WTC11 (cell line): ENCODE measurements at regions not wholly inside any gene's neighbourhood (a gene's known extent, or its start where the extent isn't known, plus 50 kb on each side); places are given as distances from the start of the nearest gene placed in this dataset.
A peak's percentile ranks its signal among the peaks of the same experiment; 100 is the strongest.

Source experiments
- ATAC-seq: fragments of 200-7000 bp; cut with Tn5 transposase; 2 replicates; pipeline ENCODE4 v1.10.0; 2021; ENCODE audit warnings: mild to moderate bottlenecking, moderate library complexity
- CTCF ChIA-PET: fragments of 300-600 bp; sonication (Branson Sonifier 250); formaldehyde crosslinking; loops from one replicate; lab custom pipeline; 2021; ENCODE audit warnings: antibody characterized with exemption; lab: Charles Lee
- POLR2A ChIA-PET: fragments of 350-600 bp; sonication (Branson Sonifier 250); formaldehyde crosslinking; loops from one replicate; lab custom pipeline; 2021; ENCODE audit warnings: antibody characterized with exemption; lab: Charles Lee
- DNase-seq: peaks from one replicate; pipeline ENCODE4 v3.0.0; 2021; ENCODE audit warnings: low spot score
- H3K27ac Mint-ChIP-seq: 2 replicates; pipeline ENCODE4 v1.8.0; 2021; ENCODE audit warnings: mixed read lengths
- H3K27me3 Mint-ChIP-seq: 2 replicates; pipeline ENCODE4 v1.8.0; 2021; ENCODE audit warnings: low read depth, mild to moderate bottlenecking, moderate library complexity, mixed read lengths
- H3K36me3 Mint-ChIP-seq: 2 replicates; pipeline ENCODE4 v1.8.0; 2021; ENCODE audit warnings: mixed read lengths
- H3K4me1 Mint-ChIP-seq: 2 replicates; pipeline ENCODE4 v1.8.0; 2022; ENCODE audit warnings: mixed read lengths
- H3K4me3 Mint-ChIP-seq: 2 replicates; pipeline ENCODE4 v1.8.0; 2021; ENCODE audit warnings: mild to moderate bottlenecking, moderate library complexity, mixed read lengths
- H3K9me3 Mint-ChIP-seq: 2 replicates; pipeline ENCODE4 v1.8.0; 2021; ENCODE audit warnings: mixed read lengths
- ARID4B ChIP-seq: sonication (generic); formaldehyde crosslinking; IDR thresholded peaks from 2 replicates; pipeline ENCODE4 v1.8.0; 2023; ENCODE audit warnings: missing genetic modification reagents, mild to moderate bottlenecking, borderline replicate concordance
- ERG ChIP-seq: fragments of 250-450 bp; sonication (Bioruptor Pico); IDR thresholded peaks from 2 replicates; pipeline ENCODE4 v1.8.0; 2021; ENCODE audit warnings: mild to moderate bottlenecking
- GTF2I ChIP-seq: fragments of 250-450 bp; sonication (Bioruptor Pico); conservative IDR thresholded peaks from 2 replicates; pipeline ENCODE4 v1.4.0; 2021; ENCODE audit warnings: mild to moderate bottlenecking
- JAZF1 ChIP-seq: fragments of 250-450 bp; sonication (Bioruptor Pico); IDR thresholded peaks from 2 replicates; pipeline ENCODE4 v1.9.0; 2021; ENCODE audit warnings: moderate library complexity, mild to moderate bottlenecking, inconsistent platforms
- MXD4 ChIP-seq: fragments of 250-450 bp; sonication (Bioruptor Pico); IDR thresholded peaks from 2 replicates; pipeline ENCODE4 v1.8.0; 2021; ENCODE audit warnings: mild to moderate bottlenecking, moderate library complexity, borderline replicate concordance
- SMAD4 ChIP-seq: sonication (generic); formaldehyde crosslinking; IDR thresholded peaks from 2 replicates; pipeline ENCODE4 v1.8.0; 2022; ENCODE audit warnings: mild to moderate bottlenecking, missing genetic modification reagents
- ZNF219 ChIP-seq: sonication (generic); formaldehyde crosslinking; IDR thresholded peaks from 2 replicates; pipeline ENCODE4 v1.8.0; 2023; ENCODE audit warnings: missing genetic modification reagents, mild to moderate bottlenecking, borderline replicate concordance
- ZNF532 ChIP-seq: fragments of 250-450 bp; sonication (Bioruptor Pico); IDR thresholded peaks from 2 replicates; pipeline ENCODE4 v1.9.0; 2021; ENCODE audit warnings: mild to moderate bottlenecking, borderline replicate concordance
- TF ChIP-seq, protein P1 (sequence below): fragments of 200-600 bp; IDR thresholded peaks from 2 replicates; pipeline ENCODE4 v1.8.0; 2022; ENCODE audit warnings: antibody characterized with exemption
- TF ChIP-seq, protein P2 (sequence below): sonication (generic); formaldehyde crosslinking; IDR thresholded peaks from 2 replicates; pipeline ENCODE4 v1.8.1; 2023; ENCODE audit warnings: mild to moderate bottlenecking, missing genetic modification reagents, borderline replicate concordance

DNA sequence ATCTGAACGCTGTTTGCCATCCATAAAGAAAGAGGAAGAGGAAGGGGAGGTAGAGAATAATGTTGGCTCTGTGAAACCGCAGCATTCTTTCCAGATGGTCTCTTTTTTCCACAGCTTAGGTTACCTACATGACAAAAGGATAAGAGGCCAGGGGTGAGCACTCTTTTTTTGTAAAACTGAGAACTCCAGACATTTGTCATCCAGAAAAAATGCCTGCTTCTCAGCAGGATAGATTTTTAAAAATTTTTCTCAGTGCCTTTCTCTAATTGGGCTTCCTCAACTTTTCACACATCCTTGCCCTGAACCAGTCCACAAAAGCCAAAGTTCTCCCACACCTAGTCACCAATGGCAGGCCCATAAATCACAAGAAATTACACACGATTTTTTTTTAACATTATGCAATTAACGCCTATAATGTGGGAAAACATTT is 158.1 kb upstream of the TENM3 start:
- no peaks in the 10 kb centered on the region for H3K36me3 Mint-ChIP-seq
- H3K9me3 Mint-ChIP-seq, result peaks cover 7% of the 10 kb centered on the region
- peaks cover 63% of the 10 kb centered on the region for H3K4me1 Mint-ChIP-seq
- H3K27me3 Mint-ChIP-seq, result no peaks in the 10 kb centered on the region
- peak overlapping the region; percentile 33 for H3K4me3 Mint-ChIP-seq
- CTCF ChIA-PET, result no interaction called here
- peak; percentile 80 for ATAC-seq
- H3K27ac Mint-ChIP-seq, result peak overlapping the region; percentile 95
- no peak for DNase-seq
- TF ChIP-seq ZNF219, result no peak
- no peak for TF ChIP-seq GTF2I (CRISPR knock-in tag)
- TF ChIP-seq ARID4B, result no peak
- no peak for TF ChIP-seq JAZF1
- no peak for TF ChIP-seq SMAD4 (CRISPR knock-in tag)
- TF ChIP-seq ZNF532 (CRISPR knock-in tag), result no peak
- POLR2A ChIA-PET, result no interaction called here

DNA sequence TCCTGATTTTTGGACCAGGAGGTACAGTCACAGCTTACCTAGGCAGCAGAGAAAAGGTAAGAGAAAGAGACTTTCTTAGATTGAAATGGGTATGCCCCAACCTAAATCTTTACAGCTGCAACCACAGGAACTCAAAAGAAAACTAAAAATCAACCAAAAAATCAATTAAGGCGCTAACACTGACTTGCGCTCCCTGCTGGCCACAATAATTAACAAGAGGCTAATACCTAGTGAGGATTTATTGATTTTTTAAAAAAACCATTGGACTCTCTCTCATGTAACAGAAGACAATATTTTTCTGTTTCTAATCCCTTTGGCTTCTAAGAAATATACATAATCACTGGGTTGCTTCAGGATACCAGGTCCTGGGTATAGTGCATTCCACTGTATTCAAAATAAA is 153.9 kb upstream of the TENM3 start:
- H3K36me3 Mint-ChIP-seq, result no peaks in the 10 kb centered on the region
- H3K4me3 Mint-ChIP-seq, result no peak overlapping the region
- H3K27me3 Mint-ChIP-seq, result no peaks in the 10 kb centered on the region
- ATAC-seq (no peak; the same call in 1 of the 2 replicates), DNase-seq (peak; percentile 21)
- H3K27ac Mint-ChIP-seq, result no peak overlapping the region
- TF ChIP-seq, protein P1, sequence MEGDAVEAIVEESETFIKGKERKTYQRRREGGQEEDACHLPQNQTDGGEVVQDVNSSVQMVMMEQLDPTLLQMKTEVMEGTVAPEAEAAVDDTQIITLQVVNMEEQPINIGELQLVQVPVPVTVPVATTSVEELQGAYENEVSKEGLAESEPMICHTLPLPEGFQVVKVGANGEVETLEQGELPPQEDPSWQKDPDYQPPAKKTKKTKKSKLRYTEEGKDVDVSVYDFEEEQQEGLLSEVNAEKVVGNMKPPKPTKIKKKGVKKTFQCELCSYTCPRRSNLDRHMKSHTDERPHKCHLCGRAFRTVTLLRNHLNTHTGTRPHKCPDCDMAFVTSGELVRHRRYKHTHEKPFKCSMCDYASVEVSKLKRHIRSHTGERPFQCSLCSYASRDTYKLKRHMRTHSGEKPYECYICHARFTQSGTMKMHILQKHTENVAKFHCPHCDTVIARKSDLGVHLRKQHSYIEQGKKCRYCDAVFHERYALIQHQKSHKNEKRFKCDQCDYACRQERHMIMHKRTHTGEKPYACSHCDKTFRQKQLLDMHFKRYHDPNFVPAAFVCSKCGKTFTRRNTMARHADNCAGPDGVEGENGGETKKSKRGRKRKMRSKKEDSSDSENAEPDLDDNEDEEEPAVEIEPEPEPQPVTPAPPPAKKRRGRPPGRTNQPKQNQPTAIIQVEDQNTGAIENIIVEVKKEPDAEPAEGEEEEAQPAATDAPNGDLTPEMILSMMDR, result peak; percentile 41
- no peak for TF ChIP-seq GTF2I (CRISPR knock-in tag)
- H3K4me1 Mint-ChIP-seq, result peaks cover 53% of the 10 kb centered on the region
- CTCF ChIA-PET, result interaction anchor here (0.8 to 1.6 kb wide), 9 partner anchors 10 to 682 kb away, joined by 3 to 8 read pairs (median 4); no protein-coding TSS in a partner anchor
- POLR2A ChIA-PET, result no interaction called here
- no peaks in the 10 kb centered on the region for H3K9me3 Mint-ChIP-seq

GRCh38 chr4:182090186-182090585 is 153.0 kb upstream of the TENM3 start:
- ChIA-PET POLR2A (no interaction called here), CTCF (interaction anchor here (1.6 kb wide), 1 partner anchor 84 kb away, joined by 6 read pairs; no protein-coding TSS in a partner anchor)
- no peak for DNase-seq
- peaks cover 45% of the 10 kb centered on the region for H3K4me1 Mint-ChIP-seq
- H3K27me3 Mint-ChIP-seq, result no peaks in the 10 kb centered on the region
- no peak for ATAC-seq
- peaks cover 2% of the 10 kb centered on the region for H3K9me3 Mint-ChIP-seq
- H3K36me3 Mint-ChIP-seq, result no peaks in the 10 kb centered on the region
- H3K27ac Mint-ChIP-seq, result no peak overlapping the region
- H3K4me3 Mint-ChIP-seq, result no peak overlapping the region
- no peak for TF ChIP-seq MXD4 (CRISPR knock-in tag)
- TF ChIP-seq, protein P2, sequence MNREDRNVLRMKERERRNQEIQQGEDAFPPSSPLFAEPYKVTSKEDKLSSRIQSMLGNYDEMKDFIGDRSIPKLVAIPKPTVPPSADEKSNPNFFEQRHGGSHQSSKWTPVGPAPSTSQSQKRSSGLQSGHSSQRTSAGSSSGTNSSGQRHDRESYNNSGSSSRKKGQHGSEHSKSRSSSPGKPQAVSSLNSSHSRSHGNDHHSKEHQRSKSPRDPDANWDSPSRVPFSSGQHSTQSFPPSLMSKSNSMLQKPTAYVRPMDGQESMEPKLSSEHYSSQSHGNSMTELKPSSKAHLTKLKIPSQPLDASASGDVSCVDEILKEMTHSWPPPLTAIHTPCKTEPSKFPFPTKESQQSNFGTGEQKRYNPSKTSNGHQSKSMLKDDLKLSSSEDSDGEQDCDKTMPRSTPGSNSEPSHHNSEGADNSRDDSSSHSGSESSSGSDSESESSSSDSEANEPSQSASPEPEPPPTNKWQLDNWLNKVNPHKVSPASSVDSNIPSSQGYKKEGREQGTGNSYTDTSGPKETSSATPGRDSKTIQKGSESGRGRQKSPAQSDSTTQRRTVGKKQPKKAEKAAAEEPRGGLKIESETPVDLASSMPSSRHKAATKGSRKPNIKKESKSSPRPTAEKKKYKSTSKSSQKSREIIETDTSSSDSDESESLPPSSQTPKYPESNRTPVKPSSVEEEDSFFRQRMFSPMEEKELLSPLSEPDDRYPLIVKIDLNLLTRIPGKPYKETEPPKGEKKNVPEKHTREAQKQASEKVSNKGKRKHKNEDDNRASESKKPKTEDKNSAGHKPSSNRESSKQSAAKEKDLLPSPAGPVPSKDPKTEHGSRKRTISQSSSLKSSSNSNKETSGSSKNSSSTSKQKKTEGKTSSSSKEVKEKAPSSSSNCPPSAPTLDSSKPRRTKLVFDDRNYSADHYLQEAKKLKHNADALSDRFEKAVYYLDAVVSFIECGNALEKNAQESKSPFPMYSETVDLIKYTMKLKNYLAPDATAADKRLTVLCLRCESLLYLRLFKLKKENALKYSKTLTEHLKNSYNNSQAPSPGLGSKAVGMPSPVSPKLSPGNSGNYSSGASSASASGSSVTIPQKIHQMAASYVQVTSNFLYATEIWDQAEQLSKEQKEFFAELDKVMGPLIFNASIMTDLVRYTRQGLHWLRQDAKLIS, result no peak
- no peak for TF ChIP-seq ZNF219
- no peak for TF ChIP-seq ZNF532 (CRISPR knock-in tag)
- no peak for TF ChIP-seq ERG (CRISPR knock-in tag)
